Activated CD8-positive, alpha-beta memory T cell treated with anti-CD3 and anti-CD28 coated beads for 1 hour (primary cell): ENCODE measurements at regions not wholly inside any gene's neighbourhood (a gene's known extent, or its start where the extent isn't known, plus 50 kb on each side); places are given as distances from the start of the nearest gene placed in this dataset.

Experiments used
- DNase-seq, 2 donors: peaks; one replicate each; pipeline ENCODE4 v3.0.0-alpha.2; 2020; ENCODE audit warnings: low read depth in 1 of 2; ENCODE audit errors: extremely low read depth in 1 of 2

DNA sequence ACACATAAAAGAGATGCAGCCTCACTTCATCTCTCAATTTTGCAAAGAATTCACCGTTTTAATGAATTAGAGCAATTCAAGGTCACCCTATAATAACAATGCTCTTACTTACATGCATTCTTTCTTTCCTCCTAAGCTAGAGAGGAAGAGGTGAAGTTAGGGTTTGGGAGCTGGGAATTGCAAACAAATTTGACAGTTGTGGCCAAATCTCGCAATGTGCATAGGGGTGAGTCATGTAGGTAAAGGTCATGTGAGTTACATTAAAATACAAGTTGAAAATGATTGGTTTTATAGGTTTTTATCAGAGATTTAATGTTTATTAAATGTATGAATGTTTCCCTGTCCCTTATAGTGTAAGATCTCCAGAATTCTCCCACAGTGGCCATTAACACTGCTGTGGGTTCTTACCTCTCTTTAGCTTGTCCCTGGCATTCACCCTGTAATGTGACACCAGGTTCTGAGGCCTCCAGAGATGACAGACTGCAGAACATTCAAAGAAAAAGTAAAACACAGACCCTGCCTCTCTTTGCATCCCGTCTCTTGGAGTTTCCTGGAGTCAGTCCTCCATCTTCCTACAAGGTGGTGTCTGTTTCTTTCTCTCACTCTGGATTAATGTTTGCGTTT lies 53.7 kb upstream of the LGALSL start:
- DNase-seq: no peak

GRCh38 chr2:64400733-64401528 lies 53.0 kb upstream of the LGALSL start:
- no peak for DNase-seq

DNA sequence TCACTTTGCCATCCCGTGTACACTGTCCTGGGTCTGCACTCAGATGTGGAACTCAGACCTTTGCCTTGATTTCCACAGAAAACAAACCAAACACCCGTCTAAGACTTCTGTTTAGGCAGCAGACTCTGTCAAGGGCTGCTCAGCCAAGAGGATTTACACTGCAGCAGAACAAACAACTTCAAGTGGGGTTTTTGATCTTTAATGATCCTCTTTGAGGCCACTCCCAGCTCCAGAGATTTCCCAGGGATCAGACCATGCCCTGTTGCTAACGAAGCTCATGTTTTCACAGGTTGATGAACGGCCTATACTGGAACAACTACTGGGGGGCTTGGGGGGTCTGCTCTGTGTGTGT lies 52.5 kb upstream of the LGALSL start:
- no peak for DNase-seq

DNA sequence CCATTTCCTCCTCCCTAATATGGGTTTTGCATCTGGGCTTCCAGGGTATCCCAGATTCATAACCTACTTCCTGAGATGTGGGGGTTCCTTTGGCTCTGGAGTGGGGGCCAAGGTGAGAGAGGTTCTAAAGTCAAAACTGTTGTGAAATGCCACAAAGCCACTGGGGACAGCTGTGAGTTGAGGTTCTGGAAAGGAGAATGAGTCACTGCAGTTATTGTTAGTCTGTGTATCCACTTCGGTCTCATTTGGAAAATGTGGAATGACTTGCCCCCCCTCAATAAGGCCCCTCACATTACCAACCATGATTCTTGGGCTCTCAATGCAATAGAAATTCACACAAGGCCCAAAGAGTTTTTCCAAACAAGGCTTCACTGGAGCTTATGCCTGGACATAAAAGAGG lies 51.1 kb upstream of the LGALSL start:
- no peak for DNase-seq

DNA sequence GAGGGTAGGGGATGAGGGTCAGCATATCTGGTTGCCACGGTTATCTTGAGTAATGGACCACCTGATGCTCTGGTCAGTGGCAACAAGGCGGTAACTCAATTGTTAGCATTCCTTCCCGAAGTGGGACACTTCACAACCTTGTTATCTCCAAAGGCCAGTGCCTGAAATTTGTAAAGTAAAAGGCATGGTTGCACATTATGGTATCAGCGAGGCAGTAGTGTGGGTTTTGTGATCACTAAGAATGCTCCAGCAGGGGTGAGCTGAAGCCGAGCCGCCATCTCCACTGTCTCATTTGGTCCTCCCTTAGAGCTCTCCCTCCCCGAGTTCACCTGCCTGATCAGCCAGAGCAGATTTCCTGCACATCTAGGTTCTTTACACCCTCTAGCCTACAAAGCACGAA lies 50.5 kb upstream of the LGALSL start:
- no peak for DNase-seq

GRCh38 chr2:64404002-64404731 lies 49.8 kb upstream of the LGALSL start:
- DNase-seq: no peak
